Natural killer cell (primary cell): ENCODE measurements at regions not wholly inside any gene's neighbourhood (a gene's known extent, or its start where the extent isn't known, plus 50 kb on each side); places are given as distances from the start of the nearest gene placed in this dataset.

Source experiments
- ATAC-seq, 3 donors: fragments of 150-1000 bp in 2 of 3; fragments of 200-7000 bp in 1 of 3; cut with Tn5 transposase; 1 replicate in 1 of 3; 2 replicates in 2 of 3; pipeline ENCODE4 v1.10.0; 2021; ENCODE audit warnings: mild to moderate bottlenecking in 2 of 3, moderate library complexity in 2 of 3
- DNase-seq, 2 donors: peaks; one replicate each; pipeline versions ENCODE4 v3.0.0 to v3.0.0-alpha.2; 2013 to 2021; ENCODE audit warnings: mixed read lengths in 1 of 2
- H3K27ac ChIP-seq: one replicate; pipeline ENCODE4 v1.5.1; 2013; ENCODE audit warnings: mild to moderate bottlenecking, low read length
- H3K27me3 ChIP-seq: one replicate; pipeline ENCODE4 v1.6.1; 2013; ENCODE audit warnings: low read length; ENCODE audit not compliant: control insufficient read depth, insufficient read depth
- H3K36me3 ChIP-seq: one replicate; pipeline ENCODE4 v1.6.1; 2013; ENCODE audit warnings: low read length; ENCODE audit not compliant: control insufficient read depth, insufficient read depth
- H3K4me1 ChIP-seq: one replicate; pipeline ENCODE4 v1.6.1; 2013; ENCODE audit warnings: low read length; ENCODE audit not compliant: control insufficient read depth, insufficient read depth
- H3K4me3 ChIP-seq: one replicate; pipeline ENCODE4 v1.5.1; 2013; ENCODE audit warnings: low read length
- H3K9me3 ChIP-seq: one replicate; pipeline ENCODE4 v1.6.1; 2013; ENCODE audit warnings: low read length; ENCODE audit not compliant: control insufficient read depth, insufficient read depth
- H3K27ac Mint-ChIP-seq, 2 donors: one replicate each; pipeline ENCODE4 v1.8.0; 2022; ENCODE audit warnings: mild to moderate bottlenecking in 2 of 2, mixed read lengths in 2 of 2, moderate library complexity in 1 of 2
- H3K27me3 Mint-ChIP-seq, 2 donors: one replicate each; pipeline ENCODE4 v1.8.0; 2022; ENCODE audit warnings: low read depth in 2 of 2, mixed read lengths in 2 of 2
- H3K36me3 Mint-ChIP-seq: one replicate; pipeline ENCODE4 v1.8.0; 2022; ENCODE audit warnings: mixed read lengths
- H3K4me1 Mint-ChIP-seq, 2 donors: one replicate each; pipeline ENCODE4 v1.8.0; 2022; ENCODE audit warnings: mixed read lengths in 2 of 2
- H3K4me3 Mint-ChIP-seq: one replicate; pipeline ENCODE4 v1.8.0; 2022; ENCODE audit warnings: mild to moderate bottlenecking, moderate library complexity, mixed read lengths
- H3K9me3 Mint-ChIP-seq, 2 donors: one replicate each; pipeline ENCODE4 v1.8.0; 2022; ENCODE audit warnings: mixed read lengths in 2 of 2
- WGBS: methylation state at CpG from one replicate; pipeline ENCODE4 v1.1.7; 2013; ENCODE audit warnings: missing lambda C conversion rate; ENCODE audit not compliant: insufficient coverage; 5-methylcytosine and 5-hydroxymethylcytosine counted together
- intact Hi-C: fragments of 100-400 bp; cut with micrococcal nuclease; formaldehyde crosslinking; loops from one replicate; pipeline ENCODE4 v1.14.2; 2022
- TF ChIP-seq, protein P1 (sequence below): fragments of 200-600 bp; IDR thresholded peaks from one replicate; pipeline ENCODE4 v1.8.0; 2022; ENCODE audit warnings: antibody characterized with exemption

- intact Hi-C loops: no loop called here
- Mint-ChIP-seq H3K9me3 (no peaks in the 10 kb centered on the region), H3K4me1 (peaks cover 0 to 5% of the 10 kb centered on the region in 2 donors), H3K27ac (no peak overlapping the region), H3K36me3 (no peaks in the 10 kb centered on the region), H3K27me3 (no peaks in the 10 kb centered on the region), H3K4me3 (no peak overlapping the region)
- ATAC-seq (no peak), DNase-seq (no peak)
- H3K27me3 ChIP-seq: no peaks in the 10 kb centered on the region
- H3K4me3 ChIP-seq: no peak overlapping the region
- H3K4me1 ChIP-seq: no peaks in the 10 kb centered on the region
- no peaks in the 10 kb centered on the region for H3K9me3 ChIP-seq
- no peak overlapping the region for H3K27ac ChIP-seq
- peaks cover 12% of the 10 kb centered on the region for H3K36me3 ChIP-seq
- TF ChIP-seq, protein P1, sequence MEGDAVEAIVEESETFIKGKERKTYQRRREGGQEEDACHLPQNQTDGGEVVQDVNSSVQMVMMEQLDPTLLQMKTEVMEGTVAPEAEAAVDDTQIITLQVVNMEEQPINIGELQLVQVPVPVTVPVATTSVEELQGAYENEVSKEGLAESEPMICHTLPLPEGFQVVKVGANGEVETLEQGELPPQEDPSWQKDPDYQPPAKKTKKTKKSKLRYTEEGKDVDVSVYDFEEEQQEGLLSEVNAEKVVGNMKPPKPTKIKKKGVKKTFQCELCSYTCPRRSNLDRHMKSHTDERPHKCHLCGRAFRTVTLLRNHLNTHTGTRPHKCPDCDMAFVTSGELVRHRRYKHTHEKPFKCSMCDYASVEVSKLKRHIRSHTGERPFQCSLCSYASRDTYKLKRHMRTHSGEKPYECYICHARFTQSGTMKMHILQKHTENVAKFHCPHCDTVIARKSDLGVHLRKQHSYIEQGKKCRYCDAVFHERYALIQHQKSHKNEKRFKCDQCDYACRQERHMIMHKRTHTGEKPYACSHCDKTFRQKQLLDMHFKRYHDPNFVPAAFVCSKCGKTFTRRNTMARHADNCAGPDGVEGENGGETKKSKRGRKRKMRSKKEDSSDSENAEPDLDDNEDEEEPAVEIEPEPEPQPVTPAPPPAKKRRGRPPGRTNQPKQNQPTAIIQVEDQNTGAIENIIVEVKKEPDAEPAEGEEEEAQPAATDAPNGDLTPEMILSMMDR: no peak
- WGBS: 87% methylated on average over 2 of the region's 3 CpGs
Observed at GRCh38 chr17:63341276-63341675, 104.8 kb downstream of the CYB561 start.

DNA sequence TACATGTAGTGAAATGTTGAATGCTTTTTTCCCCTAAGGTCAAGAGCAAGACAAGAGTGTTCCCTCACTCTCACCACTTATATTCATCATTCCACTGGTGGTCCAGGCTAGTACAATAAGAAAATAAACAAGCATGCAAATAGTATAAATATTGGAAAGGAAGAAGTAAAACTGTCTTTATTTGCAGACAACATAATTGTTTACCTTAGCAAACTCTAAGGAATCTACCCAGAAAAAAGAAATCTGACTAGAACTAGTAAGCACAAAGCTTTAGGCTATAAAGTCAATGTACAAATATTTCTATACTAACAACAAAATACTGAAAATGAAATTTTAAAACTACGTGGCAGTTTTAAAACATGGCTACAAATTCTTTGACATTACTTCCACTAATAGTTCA, 101.7 kb downstream of the CYB561 start:
- H3K27ac ChIP-seq: no peak overlapping the region
- no peaks in the 10 kb centered on the region for H3K9me3 ChIP-seq
- no peak overlapping the region for H3K4me3 Mint-ChIP-seq
- intact Hi-C loops: no loop called here
- no peak for ATAC-seq
- peaks cover 12% of the 10 kb centered on the region for H3K36me3 ChIP-seq
- no peaks in the 10 kb centered on the region for H3K36me3 Mint-ChIP-seq
- H3K27me3 ChIP-seq: no peaks in the 10 kb centered on the region
- no peaks in the 10 kb centered on the region for H3K4me1 Mint-ChIP-seq
- H3K27ac Mint-ChIP-seq: no peak overlapping the region
- H3K9me3 Mint-ChIP-seq: no peaks in the 10 kb centered on the region
- no peaks in the 10 kb centered on the region for H3K4me1 ChIP-seq
- TF ChIP-seq, protein P1: no peak
- no peaks in the 10 kb centered on the region for H3K27me3 Mint-ChIP-seq
- DNase-seq: no peak
- WGBS: 92% methylated on average over 1 of the region's 1 CpG
- H3K4me3 ChIP-seq: no peak overlapping the region

DNA sequence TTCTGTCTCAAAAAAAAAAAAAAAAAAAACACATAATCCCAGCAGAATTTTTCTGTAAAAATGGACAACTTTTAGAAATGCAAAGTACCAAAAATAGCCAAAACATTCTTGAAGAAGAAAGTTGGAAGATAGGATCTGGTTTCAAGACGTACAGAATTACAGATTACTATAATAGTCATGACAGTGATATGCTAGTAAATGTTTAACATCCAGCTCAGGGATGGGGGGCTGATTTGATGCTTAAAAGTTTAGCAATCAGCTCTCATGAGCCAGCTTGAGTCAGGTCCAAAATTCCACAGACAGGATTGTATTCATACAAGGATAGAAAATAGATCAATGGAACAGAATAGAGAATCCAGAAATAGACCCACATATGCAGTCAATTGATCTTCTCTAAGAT, 100.5 kb downstream of the CYB561 start:
- no peak for ATAC-seq
- H3K4me1 ChIP-seq: no peaks in the 10 kb centered on the region
- no peak overlapping the region for H3K27ac ChIP-seq
- intact Hi-C loops: no loop called here
- Mint-ChIP-seq H3K4me1 (no peaks in the 10 kb centered on the region), H3K27ac (no peak overlapping the region), H3K9me3 (no peaks in the 10 kb centered on the region), H3K36me3 (no peaks in the 10 kb centered on the region), H3K4me3 (no peak overlapping the region), H3K27me3 (no peaks in the 10 kb centered on the region)
- no peaks in the 10 kb centered on the region for H3K9me3 ChIP-seq
- no peaks in the 10 kb centered on the region for H3K27me3 ChIP-seq
- TF ChIP-seq, protein P1: no peak
- no CpG with 5 or more reads among the region's 1 CpG for whole genome bisulfite sequencing
- peaks cover 15% of the 10 kb centered on the region for H3K36me3 ChIP-seq
- H3K4me3 ChIP-seq: no peak overlapping the region
- DNase-seq: no peak

DNA sequence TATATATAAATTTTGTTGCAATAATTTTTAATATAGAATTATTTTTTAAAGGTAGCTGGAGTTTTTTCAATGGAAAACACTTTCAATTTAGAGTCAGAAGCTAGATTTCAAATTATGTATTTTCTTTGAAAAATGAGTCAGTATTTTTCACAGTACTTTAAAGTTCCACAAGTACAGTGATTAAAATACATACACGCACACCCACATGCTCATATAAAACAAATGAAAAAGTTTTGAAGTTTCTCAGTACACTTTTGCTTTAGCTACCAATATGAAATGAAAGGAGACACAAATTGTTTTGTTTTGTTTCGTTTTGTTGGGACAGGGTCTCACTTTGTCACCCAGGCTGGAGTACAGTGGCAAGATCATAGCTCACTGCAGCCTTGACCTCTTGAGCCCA, 98.6 kb downstream of the CYB561 start:
- H3K9me3 ChIP-seq: no peaks in the 10 kb centered on the region
- peaks cover 7% of the 10 kb centered on the region for H3K36me3 ChIP-seq
- Mint-ChIP-seq H3K4me1 (no peaks in the 10 kb centered on the region), H3K27ac (no peak overlapping the region), H3K27me3 (no peaks in the 10 kb centered on the region), H3K36me3 (no peaks in the 10 kb centered on the region), H3K9me3 (no peaks in the 10 kb centered on the region), H3K4me3 (no peak overlapping the region)
- TF ChIP-seq, protein P1: no peak
- no peaks in the 10 kb centered on the region for H3K27me3 ChIP-seq
- no peak overlapping the region for H3K4me3 ChIP-seq
- intact Hi-C loops: no loop called here
- DNase-seq (no peak), ATAC-seq (no peak)
- WGBS: 88% methylated on average over 1 of the region's 2 CpGs
- no peak overlapping the region for H3K27ac ChIP-seq
- no peaks in the 10 kb centered on the region for H3K4me1 ChIP-seq
